ENCODE measurements at regions not wholly inside any gene's neighbourhood (a gene's known extent, or its start where the extent isn't known, plus 50 kb on each side); places are given as distances from the start of the nearest gene placed in this dataset.

- no peaks in the 10 kb centered on the region for H3K79me2 ChIP-seq (ENCODE audit: insufficient read depth)
- DNase-seq: peak; percentile 53
- no peaks in the 10 kb centered on the region for H3K36me3 ChIP-seq (replicated peaks in 1 of 2; ENCODE audit: control insufficient read depth in 1 of 2, insufficient read depth in 2 of 2, low read length in 1 of 2)
- WGBS (ENCODE audit: low lambda C conversion rate): 38% methylated on average over 17 of the region's 23 CpGs
- H3K9me2 ChIP-seq: no peaks in the 10 kb centered on the region
- ChIA-PET CTCF (no interaction called here), POLR2A (no interaction called here)
- H4K20me1 ChIP-seq (ENCODE audit: insufficient read depth): no peaks in the 10 kb centered on the region
- H3K4me3 ChIP-seq (ENCODE audit: low read depth in 2 of 2, low read length in 1 of 2): no peak overlapping the region
- no peak overlapping the region for H3K9ac ChIP-seq
- H2AFZ ChIP-seq (ENCODE audit: low read depth): no peak overlapping the region
- no peak overlapping the region for H3K27ac ChIP-seq (ENCODE audit: low read depth in 2 of 2, low read length in 1 of 2)
- peaks cover 0 to 5% of the 10 kb centered on the region in 2 experiments; a peak in 1 of 4 replicates for H3K4me1 ChIP-seq (ENCODE audit: control insufficient read depth in 1 of 2, insufficient read depth in 2 of 2, low read depth in 1 of 2, low read length in 1 of 2)
- no peaks in the 10 kb centered on the region for H3K27me3 ChIP-seq (ENCODE audit: insufficient read depth)
- no peak overlapping the region for H3K4me2 ChIP-seq
- no peak for TF ChIP-seq POLR2AphosphoS5 (IDR thresholded peaks at IDR 0.05; ENCODE audit: low read depth, low read length)
- no peak for TF ChIP-seq MAX (IDR thresholded peaks at IDR 0.05; ENCODE audit: low read depth)
- peak; percentile 65; the same call in 1 of the 2 replicates for TF ChIP-seq FOXJ3 (CRISPR knock-in tag; IDR thresholded peaks at IDR 0.05)
- TF ChIP-seq MXI1 (IDR thresholded peaks at IDR 0.05; ENCODE audit: low read depth, low read length): no peak
- TF ChIP-seq USF2 (IDR thresholded peaks at IDR 0.05; ENCODE audit: borderline replicate concordance, low read depth, low read length): no peak
- no peak for TF ChIP-seq NFIC (IDR thresholded peaks at IDR 0.05; ENCODE audit: borderline replicate concordance)
- TF ChIP-seq RCOR1 (IDR thresholded peaks at IDR 0.05; ENCODE audit: low read length): 0 out of 2 replicates have a peak, but pooled peaks have one; percentile 14
- no peak for TF ChIP-seq NRF1 (IDR thresholded peaks at IDR 0.05; ENCODE audit: low read depth, low read length)
- TF ChIP-seq SMC3 (IDR thresholded peaks at IDR 0.05; ENCODE audit: low read depth, low read length): no peak
- H3K9me3 ChIP-seq: no peaks in the 10 kb centered on the region
- no peaks in the 10 kb centered on the region for H3F3A ChIP-seq (replicated peaks; ENCODE audit: insufficient read depth)
Observed at GRCh38 chr9:134984372-134985265, 66.9 kb upstream of the FCN1 start.

GRCh38 chr9:134985451-134985850 lies 67.7 kb upstream of the FCN1 start:
- Histone ChIP-seq H3F3A (replicated peaks; ENCODE audit: insufficient read depth) (no peaks in the 10 kb centered on the region), H3K79me2 (ENCODE audit: insufficient read depth) (no peaks in the 10 kb centered on the region), H3K9me3 (no peaks in the 10 kb centered on the region), H3K4me1 (ENCODE audit: control insufficient read depth in 1 of 2, insufficient read depth in 2 of 2, low read depth in 1 of 2, low read length in 1 of 2) (peaks cover 0 to 5% of the 10 kb centered on the region in 2 experiments; a peak in 1 of 4 replicates), H3K27me3 (ENCODE audit: insufficient read depth) (no peaks in the 10 kb centered on the region), H3K4me2 (no peak overlapping the region), H3K9ac (no peak overlapping the region), H2AFZ (ENCODE audit: low read depth) (no peak overlapping the region), H3K9me2 (no peaks in the 10 kb centered on the region), H3K36me3 (replicated peaks in 1 of 2; ENCODE audit: control insufficient read depth in 1 of 2, insufficient read depth in 2 of 2, low read length in 1 of 2) (no peaks in the 10 kb centered on the region), H3K27ac (ENCODE audit: low read depth in 2 of 2, low read length in 1 of 2) (no peak overlapping the region), H3K4me3 (ENCODE audit: low read depth in 2 of 2, low read length in 1 of 2) (no peak overlapping the region), H4K20me1 (ENCODE audit: insufficient read depth) (no peaks in the 10 kb centered on the region)
- ChIA-PET CTCF (no interaction called here), POLR2A (no interaction called here)
- no peak for DNase-seq
- 36% methylated on average over 7 of the region's 7 CpGs for WGBS (ENCODE audit: low lambda C conversion rate)
- TF ChIP-seq ELF1 (IDR thresholded peaks at IDR 0.05): no peak
- TF ChIP-seq POLR2AphosphoS5 (IDR thresholded peaks at IDR 0.05; ENCODE audit: low read depth, low read length): no peak
- TF ChIP-seq REST (IDR thresholded peaks at IDR 0.05; ENCODE audit: low read depth, low read length): no peak
- no peak for TF ChIP-seq EZH2phosphoT487 (IDR thresholded peaks at IDR 0.05; ENCODE audit: borderline replicate concordance, low read depth)
- TF ChIP-seq RCOR1 (IDR thresholded peaks at IDR 0.05; ENCODE audit: low read length): no peak
- no peak for TF ChIP-seq SMC3 (IDR thresholded peaks at IDR 0.05; ENCODE audit: low read depth, low read length)
- no peak for TF ChIP-seq USF2 (IDR thresholded peaks at IDR 0.05; ENCODE audit: borderline replicate concordance, low read depth, low read length)
- TF ChIP-seq TEAD4 (IDR thresholded peaks at IDR 0.05; ENCODE audit: borderline replicate concordance, insufficient read depth): no peak
- TF ChIP-seq ZBTB33 (IDR thresholded peaks at IDR 0.05; ENCODE audit: borderline replicate concordance, low read depth): no peak
- TF ChIP-seq USF1 (IDR thresholded peaks at IDR 0.05; ENCODE audit: borderline replicate concordance, low read depth): no peak
- TF ChIP-seq MAX (IDR thresholded peaks at IDR 0.05; ENCODE audit: low read depth): no peak
- no peak for TF ChIP-seq NRF1 (IDR thresholded peaks at IDR 0.05; ENCODE audit: low read depth, low read length)
